Spleen (tissue), 11 donors: ENCODE measurements at regions not wholly inside any gene's neighbourhood (a gene's known extent, or its start where the extent isn't known, plus 50 kb on each side); places are given as distances from the start of the nearest gene placed in this dataset.

ENCODE experiments used
- DNase-seq: peaks from one replicate; pipeline ENCODE4 v3.0.0-alpha.2; 2020
- H3K27ac ChIP-seq, 8 donors: fragments of 200-600 bp; sonication (generic) in 7 of 8; 1 replicate in 4 of 8; 2 replicates in 4 of 8; pipeline versions ENCODE4 v1.5.0 to v1.8.0; 2016 to 2021; ENCODE audit warnings: inconsistent platforms in 4 of 8, mild to moderate bottlenecking in 4 of 8, moderate library complexity in 1 of 8
- H3K27me3 ChIP-seq, 7 donors: fragments of 200-600 bp; sonication (generic) in 6 of 7; replicated peaks in 1 of 7; 1 replicate in 4 of 7; 2 replicates in 3 of 7; pipeline versions ENCODE4 v1.5.0 to v1.8.0; 2016 to 2021; ENCODE audit warnings: inconsistent platforms in 3 of 7, mild to moderate bottlenecking in 1 of 7
- H3K36me3 ChIP-seq, 6 donors: fragments of 200-600 bp; sonication (generic) in 5 of 6; 1 replicate in 4 of 6; 2 replicates in 2 of 6; pipeline versions ENCODE4 v1.5.0 to v1.8.0; 2016 to 2021; ENCODE audit warnings: inconsistent platforms in 2 of 6
- H3K4me1 ChIP-seq, 6 donors: fragments of 200-600 bp; sonication (generic) in 5 of 6; 1 replicate in 3 of 6; 2 replicates in 3 of 6; pipeline versions ENCODE4 v1.5.0 to v1.8.0; 2016 to 2021; ENCODE audit warnings: inconsistent platforms in 3 of 6
- H3K4me3 ChIP-seq, 8 donors: fragments of 200-600 bp; sonication (generic) in 7 of 8; 1 replicate in 4 of 8; 2 replicates in 4 of 8; pipeline versions ENCODE4 v1.5.0 to v1.8.0; 2016 to 2021; ENCODE audit warnings: inconsistent platforms in 4 of 8, mild to moderate bottlenecking in 4 of 8, moderate library complexity in 2 of 8
- H3K9me3 ChIP-seq, 8 donors: fragments of 200-600 bp; sonication (generic) in 7 of 8; 1 replicate in 4 of 8; 2 replicates in 4 of 8; pipeline versions ENCODE4 v1.5.0 to v1.8.0; 2016 to 2021; ENCODE audit warnings: inconsistent platforms in 4 of 8
- CTCF ChIP-seq, 11 experiments: fragments of 200-600 bp in 7 of 11; fragments of 450-650 bp in 4 of 11; sonication (generic) in 4 of 11; IDR thresholded peaks in 8 of 11; conservative IDR thresholded peaks in 3 of 11; 1 replicate in 7 of 11; 2 replicates in 4 of 11; pipeline versions ENCODE4 v1.4.0 to v1.8.0; 2016 to 2021; ENCODE audit warnings: antibody characterized with exemption in 11 of 11, inconsistent platforms in 4 of 11, mild to moderate bottlenecking in 1 of 11
- POLR2A ChIP-seq, 3 donors: fragments of 450-650 bp; IDR thresholded peaks; one replicate each; pipeline ENCODE4 v1.5.1; 2017; ENCODE audit warnings: antibody characterized with exemption in 3 of 3, mild to moderate bottlenecking in 1 of 3
- POLR2AphosphoS5 ChIP-seq, 3 donors: sonication (generic); formaldehyde crosslinking; IDR thresholded peaks; one replicate each; pipeline ENCODE4 v1.5.1; 2017; ENCODE audit warnings: antibody characterized with exemption in 3 of 3
- WGBS, 5 donors: extraction: QIAGEN DNeasy Blood & Tissue Kit in 3 of 5; methylation state at CpG; one replicate each; pipeline versions ENCODE4 v1.1.5 to v1.1.7; 2013 to 2018; 5-methylcytosine and 5-hydroxymethylcytosine counted together
- intact Hi-C: fragments of 100-400 bp; cut with DNase I; formaldehyde crosslinking; loops from one replicate; pipeline ENCODE4 v1.15.0; 2023; ENCODE audit warnings: low total_unique reads
- donor health status: healthy with polysubstance abuse.
- donor health status: DM: no; HTN: no; CAD: no; lungs with moderate emphysema.
- donor health status: DM: no; HTN: no; CAD: no.
- donor health status: Bipolar disorder and iron deficiency.
- donor health status: healthy.
- donor health status: DM: no; HTN: no; CAD: no.
- donor health status: DM: yes; HTN: yes; CAD: no.

DNA sequence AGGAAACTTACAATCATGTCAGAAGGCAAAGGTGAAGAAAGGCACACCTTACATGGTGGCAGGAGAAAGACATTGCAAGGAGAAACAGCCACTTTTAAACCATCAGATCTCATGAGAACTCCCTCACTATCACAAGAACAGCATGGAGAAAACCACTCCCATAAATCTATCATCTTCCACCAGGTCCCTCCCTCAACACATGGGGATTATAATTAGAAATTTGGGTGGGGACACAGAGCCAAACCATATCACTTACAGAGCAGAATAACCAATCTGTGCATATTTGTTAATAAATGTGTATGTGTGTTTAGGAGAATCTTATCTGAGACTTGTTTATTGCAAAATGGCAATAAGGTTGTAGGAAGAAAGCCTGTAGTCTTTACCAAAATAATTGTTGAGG lies 205.2 kb upstream of the ANO3 start:
- no peaks in the 10 kb centered on the region for H3K36me3 ChIP-seq
- intact Hi-C loops: no loop called here
- peaks cover 0 to 5% (median 0%) of the 10 kb centered on the region in 8 donors for H3K9me3 ChIP-seq
- no peaks in the 10 kb centered on the region for H3K4me1 ChIP-seq
- no peak overlapping the region for H3K4me3 ChIP-seq
- H3K27ac ChIP-seq: no peak overlapping the region
- TF ChIP-seq POLR2A (IDR thresholded peaks at IDR 0.05) (no peak), POLR2AphosphoS5 (IDR thresholded peaks at IDR 0.05) (no peak), CTCF (IDR thresholded peaks at IDR 0.05 in 8 of 11, conservative IDR thresholded peaks at IDR 0.05 in 3 of 11) (no peak)
- no peaks in the 10 kb centered on the region for H3K27me3 ChIP-seq
- DNase-seq: no peak

DNA sequence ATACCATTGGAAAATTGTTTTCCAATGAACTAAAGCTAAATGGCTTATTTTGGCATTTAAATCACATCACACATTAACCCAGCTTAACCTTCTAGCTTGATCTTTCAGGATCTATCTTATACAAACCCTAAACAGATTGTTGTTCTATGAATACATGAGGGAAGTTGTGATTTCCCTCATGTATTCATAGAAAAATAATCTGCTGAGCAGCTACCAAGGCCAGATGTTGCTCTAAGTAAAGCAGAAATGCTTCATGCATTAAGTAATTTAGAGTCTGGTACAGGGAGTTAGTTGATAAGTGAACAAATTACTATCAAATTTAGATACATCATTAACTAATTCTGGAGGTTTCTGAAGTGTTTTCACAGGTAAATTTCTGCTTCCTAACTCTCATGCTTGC lies 204.6 kb upstream of the ANO3 start:
- TF ChIP-seq POLR2A (IDR thresholded peaks at IDR 0.05) (no peak), CTCF (IDR thresholded peaks at IDR 0.05 in 8 of 11, conservative IDR thresholded peaks at IDR 0.05 in 3 of 11) (no peak), POLR2AphosphoS5 (IDR thresholded peaks at IDR 0.05) (no peak)
- Histone ChIP-seq H3K36me3 (no peaks in the 10 kb centered on the region), H3K27ac (no peak overlapping the region), H3K9me3 (peaks cover 0 to 5% (median 0%) of the 10 kb centered on the region in 8 donors), H3K27me3 (no peaks in the 10 kb centered on the region), H3K4me1 (no peaks in the 10 kb centered on the region), H3K4me3 (no peak overlapping the region)
- DNase-seq: no peak
- intact Hi-C loops: no loop called here

- no peaks in the 10 kb centered on the region for H3K27me3 ChIP-seq
- no peaks in the 10 kb centered on the region for H3K36me3 ChIP-seq
- peaks cover 0 to 3% (median 0%) of the 10 kb centered on the region in 8 donors for H3K9me3 ChIP-seq
- no peak overlapping the region for H3K27ac ChIP-seq
- no peak for TF ChIP-seq POLR2AphosphoS5 (IDR thresholded peaks at IDR 0.05)
- no peak for TF ChIP-seq CTCF (IDR thresholded peaks at IDR 0.05 in 8 of 11, conservative IDR thresholded peaks at IDR 0.05 in 3 of 11)
- TF ChIP-seq POLR2A (IDR thresholded peaks at IDR 0.05): no peak
- H3K4me1 ChIP-seq: no peaks in the 10 kb centered on the region
- no peak for DNase-seq
- no peak overlapping the region for H3K4me3 ChIP-seq
- intact Hi-C loops: no loop called here
These were observed 200.5 kb upstream of the ANO3 start for GRCh38 chr11:26131406-26131805.

DNA sequence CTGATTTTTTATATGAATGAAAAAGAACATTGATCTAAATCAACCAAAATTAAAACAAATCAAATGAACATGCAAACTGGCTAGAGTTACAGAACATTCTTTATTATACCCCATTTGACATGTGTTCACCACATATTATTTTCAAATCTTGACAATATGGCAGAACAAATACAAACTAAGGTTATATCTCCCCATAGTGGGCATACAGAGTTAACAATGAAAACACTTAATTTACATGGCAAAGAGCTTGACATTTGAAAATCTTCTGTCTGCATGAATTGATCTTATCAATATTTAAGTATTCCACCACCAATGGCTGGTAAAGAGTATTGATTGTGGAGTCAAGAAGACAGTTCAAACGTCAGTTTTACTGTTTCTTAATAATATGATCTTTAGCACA lies 197.9 kb upstream of the ANO3 start:
- H3K36me3 ChIP-seq: no peaks in the 10 kb centered on the region
- H3K27me3 ChIP-seq: no peaks in the 10 kb centered on the region
- no peak overlapping the region for H3K4me3 ChIP-seq
- intact Hi-C loops: no loop called here
- TF ChIP-seq CTCF (IDR thresholded peaks at IDR 0.05 in 8 of 11, conservative IDR thresholded peaks at IDR 0.05 in 3 of 11) (no peak), POLR2AphosphoS5 (IDR thresholded peaks at IDR 0.05) (no peak), POLR2A (IDR thresholded peaks at IDR 0.05) (no peak)
- H3K9me3 ChIP-seq: peaks cover 0 to under 1% (median 0%) of the 10 kb centered on the region in 8 donors
- H3K4me1 ChIP-seq: no peaks in the 10 kb centered on the region
- no peak overlapping the region for H3K27ac ChIP-seq
- WGBS, 5 donors: 59 to 83% (median 70%) methylated on average over 1 of the region's 1 CpG
- no peak for DNase-seq
